Parathyroid adenoma (tissue), 2 donors: ENCODE measurements at regions not wholly inside any gene's neighbourhood (a gene's known extent, or its start where the extent isn't known, plus 50 kb on each side); places are given as distances from the start of the nearest gene placed in this dataset.

Experiments used
- H2AFZ ChIP-seq: fragments of 300-600 bp; sonication (generic); one replicate; pipeline ENCODE4 v1.7.0; 2017; ENCODE audit warnings: antibody characterized with exemption, mild to moderate bottlenecking
- H3K27ac ChIP-seq: fragments of 300-600 bp; sonication (generic); one replicate; pipeline ENCODE4 v1.7.0; 2017
- H3K27me3 ChIP-seq: fragments of 300-600 bp; sonication (generic); one replicate; pipeline ENCODE4 v1.7.0; 2017; ENCODE audit warnings: low read length; ENCODE audit not compliant: control insufficient read depth, insufficient read depth
- H3K36me3 ChIP-seq: fragments of 300-600 bp; sonication (generic); one replicate; pipeline ENCODE4 v1.7.0; 2017; ENCODE audit warnings: low read length; ENCODE audit not compliant: control insufficient read depth, insufficient read depth
- H3K4me1 ChIP-seq: fragments of 300-600 bp; sonication (generic); one replicate; pipeline ENCODE4 v1.7.0; 2017; ENCODE audit warnings: control low read depth
- H3K4me2 ChIP-seq: fragments of 300-600 bp; sonication (generic); one replicate; pipeline ENCODE4 v1.7.0; 2017; ENCODE audit warnings: low read length
- H3K4me3 ChIP-seq: fragments of 300-600 bp; sonication (generic); one replicate; pipeline ENCODE4 v1.7.0; 2017; ENCODE audit warnings: low read depth, low read length
- H3K79me2 ChIP-seq: fragments of 300-600 bp; sonication (generic); one replicate; pipeline ENCODE4 v1.7.0; 2017; ENCODE audit warnings: control low read depth
- H3K9ac ChIP-seq: fragments of 300-600 bp; sonication (generic); one replicate; pipeline ENCODE4 v1.7.0; 2017; ENCODE audit warnings: mild to moderate bottlenecking
- H3K9me3 ChIP-seq: fragments of 300-600 bp; sonication (generic); one replicate; pipeline ENCODE4 v1.7.0; 2017; ENCODE audit warnings: low read length; ENCODE audit not compliant: control insufficient read depth
- TF ChIP-seq, protein P1 (sequence below): fragments of 300-600 bp; sonication (generic); IDR thresholded peaks from one replicate; pipeline ENCODE4 v1.7.0; 2017; ENCODE audit warnings: antibody characterized with exemption, mild to moderate bottlenecking
- donor health status: primary hyperparathyroidism.

DNA sequence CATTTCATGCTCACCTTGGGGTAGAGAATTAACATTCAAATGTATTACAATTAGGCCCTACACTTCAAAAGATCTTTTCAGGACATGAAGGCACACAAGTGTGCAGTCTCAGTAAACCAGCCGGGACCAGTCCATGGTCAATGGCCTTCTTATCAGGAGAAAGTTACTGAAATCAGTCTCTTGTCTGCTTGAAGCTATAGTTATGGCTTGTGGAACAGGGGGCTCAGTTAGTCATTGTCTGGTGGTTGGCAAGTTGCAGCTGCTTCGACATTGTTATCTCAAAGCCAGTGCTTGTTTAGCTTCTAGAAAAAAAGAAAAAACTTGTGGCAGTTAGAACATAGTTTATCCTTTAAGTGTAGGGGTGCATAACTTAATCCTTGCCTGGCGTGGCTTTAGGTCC is 213.1 kb upstream of the ACO1 start:
- TF ChIP-seq, protein P1, sequence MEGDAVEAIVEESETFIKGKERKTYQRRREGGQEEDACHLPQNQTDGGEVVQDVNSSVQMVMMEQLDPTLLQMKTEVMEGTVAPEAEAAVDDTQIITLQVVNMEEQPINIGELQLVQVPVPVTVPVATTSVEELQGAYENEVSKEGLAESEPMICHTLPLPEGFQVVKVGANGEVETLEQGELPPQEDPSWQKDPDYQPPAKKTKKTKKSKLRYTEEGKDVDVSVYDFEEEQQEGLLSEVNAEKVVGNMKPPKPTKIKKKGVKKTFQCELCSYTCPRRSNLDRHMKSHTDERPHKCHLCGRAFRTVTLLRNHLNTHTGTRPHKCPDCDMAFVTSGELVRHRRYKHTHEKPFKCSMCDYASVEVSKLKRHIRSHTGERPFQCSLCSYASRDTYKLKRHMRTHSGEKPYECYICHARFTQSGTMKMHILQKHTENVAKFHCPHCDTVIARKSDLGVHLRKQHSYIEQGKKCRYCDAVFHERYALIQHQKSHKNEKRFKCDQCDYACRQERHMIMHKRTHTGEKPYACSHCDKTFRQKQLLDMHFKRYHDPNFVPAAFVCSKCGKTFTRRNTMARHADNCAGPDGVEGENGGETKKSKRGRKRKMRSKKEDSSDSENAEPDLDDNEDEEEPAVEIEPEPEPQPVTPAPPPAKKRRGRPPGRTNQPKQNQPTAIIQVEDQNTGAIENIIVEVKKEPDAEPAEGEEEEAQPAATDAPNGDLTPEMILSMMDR = no peak
- no peaks in the 10 kb centered on the region for H3K4me1 ChIP-seq
- H3K9me3 ChIP-seq = no peaks in the 10 kb centered on the region
- H3K9ac ChIP-seq = no peak overlapping the region
- no peak overlapping the region for H2AFZ ChIP-seq
- no peaks in the 10 kb centered on the region for H3K36me3 ChIP-seq
- H3K4me2 ChIP-seq = no peak overlapping the region
- H3K4me3 ChIP-seq = no peak overlapping the region
- no peaks in the 10 kb centered on the region for H3K79me2 ChIP-seq
- H3K27me3 ChIP-seq = no peaks in the 10 kb centered on the region
- no peak overlapping the region for H3K27ac ChIP-seq

DNA sequence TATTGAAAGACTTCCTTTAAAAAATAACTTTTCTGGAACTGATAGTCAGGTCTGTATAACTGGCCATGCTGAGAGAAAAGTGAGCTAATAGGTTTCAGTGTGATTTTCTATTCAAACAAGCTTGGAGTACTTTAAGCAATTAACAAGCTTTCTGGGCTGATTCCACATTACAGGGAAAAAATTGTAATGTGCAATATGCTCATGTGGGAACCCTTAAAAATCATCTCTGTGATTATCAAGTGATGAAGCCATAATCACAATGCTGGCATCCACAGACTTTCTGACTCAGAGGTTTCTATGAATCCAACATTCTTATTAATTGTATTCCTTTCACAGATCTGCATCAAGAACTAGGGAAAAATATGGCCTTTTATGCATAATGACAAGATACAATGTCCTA is 212.2 kb upstream of the ACO1 start:
- Histone ChIP-seq H3K27me3 (no peaks in the 10 kb centered on the region), H3K27ac (no peak overlapping the region), H3K79me2 (no peaks in the 10 kb centered on the region), H3K4me3 (no peak overlapping the region), H3K4me1 (no peaks in the 10 kb centered on the region), H2AFZ (no peak overlapping the region), H3K9ac (no peak overlapping the region), H3K4me2 (no peak overlapping the region), H3K36me3 (no peaks in the 10 kb centered on the region), H3K9me3 (no peaks in the 10 kb centered on the region)
- TF ChIP-seq, protein P1 = no peak

DNA sequence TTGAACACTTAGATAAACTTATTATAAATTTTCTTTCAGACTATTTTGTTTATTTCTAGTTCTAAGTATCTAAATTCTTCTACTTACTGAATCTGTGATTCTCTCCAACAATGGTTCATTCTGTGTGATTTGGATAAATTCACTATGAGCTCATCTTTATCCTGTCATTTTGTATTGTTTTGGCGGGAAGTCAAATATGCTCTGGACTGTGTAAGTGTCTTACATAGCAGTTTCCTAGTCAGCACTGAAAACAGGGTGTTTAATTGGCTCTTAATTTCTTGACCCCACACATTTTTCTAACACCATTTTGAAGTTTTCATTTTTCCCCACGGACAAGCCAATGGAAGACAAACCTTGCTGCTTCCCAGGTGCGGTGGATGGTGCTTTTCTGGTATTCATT is 207.0 kb upstream of the ACO1 start:
- TF ChIP-seq, protein P1 = no peak
- H3K27ac ChIP-seq = no peak overlapping the region
- H3K4me3 ChIP-seq = no peak overlapping the region
- H3K9ac ChIP-seq = no peak overlapping the region
- H3K4me1 ChIP-seq = no peaks in the 10 kb centered on the region
- H3K79me2 ChIP-seq = no peaks in the 10 kb centered on the region
- no peaks in the 10 kb centered on the region for H3K36me3 ChIP-seq
- H3K9me3 ChIP-seq = no peaks in the 10 kb centered on the region
- no peaks in the 10 kb centered on the region for H3K27me3 ChIP-seq
- no peak overlapping the region for H3K4me2 ChIP-seq
- no peak overlapping the region for H2AFZ ChIP-seq

DNA sequence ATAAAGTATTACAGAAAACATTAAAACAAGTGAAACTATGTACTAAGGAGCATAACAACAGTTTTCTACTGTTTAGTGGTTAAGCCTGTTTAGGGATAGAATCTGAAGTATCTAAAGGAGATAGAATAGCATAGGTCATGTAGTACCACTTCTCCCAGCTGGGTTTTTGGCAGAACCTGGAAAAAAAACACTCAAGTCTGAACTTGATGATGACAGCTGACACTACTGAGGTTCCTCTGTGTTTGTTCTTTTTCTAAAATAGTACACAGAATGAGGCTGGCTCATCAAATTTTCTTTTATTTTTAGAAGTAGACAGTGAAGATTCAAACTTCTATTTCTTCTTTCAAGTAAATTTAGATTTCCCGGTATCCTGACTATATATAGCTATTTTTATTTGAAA is 203.8 kb upstream of the ACO1 start:
- Histone ChIP-seq H3K4me3 (no peak overlapping the region), H3K4me2 (no peak overlapping the region), H3K79me2 (no peaks in the 10 kb centered on the region), H2AFZ (no peak overlapping the region), H3K36me3 (no peaks in the 10 kb centered on the region), H3K9me3 (no peaks in the 10 kb centered on the region), H3K27ac (no peak overlapping the region), H3K4me1 (no peaks in the 10 kb centered on the region), H3K9ac (no peak overlapping the region), H3K27me3 (no peaks in the 10 kb centered on the region)
- TF ChIP-seq, protein P1 = no peak

DNA sequence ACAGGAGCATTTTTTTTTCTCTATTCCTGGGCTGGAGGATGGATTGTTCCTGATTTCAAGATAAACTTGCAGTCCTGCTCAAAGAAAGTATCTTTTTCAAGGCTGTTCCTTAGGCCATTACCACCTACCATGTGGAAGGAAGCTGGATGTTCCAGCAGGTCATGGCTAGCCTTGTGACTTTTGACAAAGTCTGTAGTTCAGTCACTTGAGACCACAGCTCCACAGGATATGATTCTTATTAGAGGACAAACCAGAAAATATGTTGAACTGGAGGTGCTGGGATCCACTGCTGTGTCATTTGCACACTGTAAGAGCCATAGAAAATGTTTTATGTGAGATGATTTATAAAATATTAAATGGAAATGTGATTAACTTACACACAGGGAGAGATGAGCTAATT is 184.2 kb upstream of the ACO1 start:
- no peaks in the 10 kb centered on the region for H3K27me3 ChIP-seq
- H3K4me3 ChIP-seq = no peak overlapping the region
- H3K36me3 ChIP-seq = no peaks in the 10 kb centered on the region
- no peaks in the 10 kb centered on the region for H3K4me1 ChIP-seq
- H3K27ac ChIP-seq = no peak overlapping the region
- H2AFZ ChIP-seq = no peak overlapping the region
- TF ChIP-seq, protein P1 = no peak
- H3K9me3 ChIP-seq = no peaks in the 10 kb centered on the region
- no peaks in the 10 kb centered on the region for H3K79me2 ChIP-seq
- H3K4me2 ChIP-seq = no peak overlapping the region
- H3K9ac ChIP-seq = no peak overlapping the region
